GM12872 (cell line): ENCODE measurements at regions not wholly inside any gene's neighbourhood (a gene's known extent, or its start where the extent isn't known, plus 50 kb on each side); places are given as distances from the start of the nearest gene placed in this dataset.

Experiments used
- TF ChIP-seq, protein P1 (sequence below): IDR thresholded peaks from 3 replicates; pipeline ENCODE4 v1.5.1; 2011; ENCODE audit warnings: low read depth, mild to moderate bottlenecking, low read length, moderate library complexity; ENCODE audit not compliant: insufficient read depth

DNA sequence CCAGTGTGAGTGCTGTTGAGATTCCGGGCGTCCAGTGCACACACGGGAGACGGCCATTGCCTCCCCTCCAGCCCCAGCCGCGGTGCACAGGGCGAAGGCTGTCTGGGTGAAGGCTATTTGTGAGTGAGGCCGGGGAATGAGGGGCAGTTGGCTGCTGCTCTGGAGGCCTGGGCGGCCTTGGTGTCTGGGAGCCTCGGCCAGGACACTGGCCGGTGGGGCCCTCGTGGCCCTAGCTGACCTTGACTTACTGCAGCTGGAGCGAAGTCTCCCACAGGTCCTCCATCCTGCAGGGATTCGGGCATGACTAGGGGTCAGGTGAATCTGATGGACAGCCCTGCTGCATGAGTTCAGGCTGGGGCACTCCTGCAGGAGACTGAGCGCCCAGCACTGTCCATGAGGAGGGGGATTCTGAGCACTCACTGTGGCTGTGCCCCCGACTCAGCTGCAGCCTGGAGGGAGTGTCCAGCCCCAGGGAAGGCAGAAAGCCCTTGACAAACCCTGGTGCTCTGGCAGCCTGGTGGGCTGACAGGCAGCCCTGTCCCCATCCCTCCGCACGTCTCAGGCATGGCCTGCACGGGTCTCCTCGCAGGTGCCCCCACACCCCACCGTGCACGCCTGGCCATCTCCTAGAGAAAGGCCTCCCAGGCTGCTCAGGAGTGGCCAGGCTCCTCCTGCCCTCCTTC is 52.7 kb upstream of the FAM20C start:
- TF ChIP-seq, protein P1, sequence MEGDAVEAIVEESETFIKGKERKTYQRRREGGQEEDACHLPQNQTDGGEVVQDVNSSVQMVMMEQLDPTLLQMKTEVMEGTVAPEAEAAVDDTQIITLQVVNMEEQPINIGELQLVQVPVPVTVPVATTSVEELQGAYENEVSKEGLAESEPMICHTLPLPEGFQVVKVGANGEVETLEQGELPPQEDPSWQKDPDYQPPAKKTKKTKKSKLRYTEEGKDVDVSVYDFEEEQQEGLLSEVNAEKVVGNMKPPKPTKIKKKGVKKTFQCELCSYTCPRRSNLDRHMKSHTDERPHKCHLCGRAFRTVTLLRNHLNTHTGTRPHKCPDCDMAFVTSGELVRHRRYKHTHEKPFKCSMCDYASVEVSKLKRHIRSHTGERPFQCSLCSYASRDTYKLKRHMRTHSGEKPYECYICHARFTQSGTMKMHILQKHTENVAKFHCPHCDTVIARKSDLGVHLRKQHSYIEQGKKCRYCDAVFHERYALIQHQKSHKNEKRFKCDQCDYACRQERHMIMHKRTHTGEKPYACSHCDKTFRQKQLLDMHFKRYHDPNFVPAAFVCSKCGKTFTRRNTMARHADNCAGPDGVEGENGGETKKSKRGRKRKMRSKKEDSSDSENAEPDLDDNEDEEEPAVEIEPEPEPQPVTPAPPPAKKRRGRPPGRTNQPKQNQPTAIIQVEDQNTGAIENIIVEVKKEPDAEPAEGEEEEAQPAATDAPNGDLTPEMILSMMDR, result no peak

DNA sequence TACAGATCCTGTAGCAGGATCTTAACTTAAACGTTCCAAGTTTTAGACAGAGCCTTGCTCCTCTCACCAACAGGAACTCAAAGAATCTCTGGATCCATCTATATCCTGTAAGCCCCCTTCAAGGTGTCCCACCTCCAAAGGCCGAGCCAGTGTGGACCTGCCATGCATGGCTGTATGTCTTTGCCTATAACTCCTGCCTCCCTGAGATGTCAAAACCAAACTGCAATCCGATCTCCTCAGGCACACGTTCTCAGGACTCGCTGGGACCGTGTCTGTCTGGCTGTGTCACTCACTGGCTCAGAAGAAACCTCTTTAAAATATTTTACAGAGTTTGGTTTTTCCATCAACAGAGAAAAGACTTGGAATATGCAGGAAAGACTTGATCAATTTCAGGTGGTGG is 51.4 kb upstream of the FAM20C start:
- TF ChIP-seq, protein P1, result no peak

DNA sequence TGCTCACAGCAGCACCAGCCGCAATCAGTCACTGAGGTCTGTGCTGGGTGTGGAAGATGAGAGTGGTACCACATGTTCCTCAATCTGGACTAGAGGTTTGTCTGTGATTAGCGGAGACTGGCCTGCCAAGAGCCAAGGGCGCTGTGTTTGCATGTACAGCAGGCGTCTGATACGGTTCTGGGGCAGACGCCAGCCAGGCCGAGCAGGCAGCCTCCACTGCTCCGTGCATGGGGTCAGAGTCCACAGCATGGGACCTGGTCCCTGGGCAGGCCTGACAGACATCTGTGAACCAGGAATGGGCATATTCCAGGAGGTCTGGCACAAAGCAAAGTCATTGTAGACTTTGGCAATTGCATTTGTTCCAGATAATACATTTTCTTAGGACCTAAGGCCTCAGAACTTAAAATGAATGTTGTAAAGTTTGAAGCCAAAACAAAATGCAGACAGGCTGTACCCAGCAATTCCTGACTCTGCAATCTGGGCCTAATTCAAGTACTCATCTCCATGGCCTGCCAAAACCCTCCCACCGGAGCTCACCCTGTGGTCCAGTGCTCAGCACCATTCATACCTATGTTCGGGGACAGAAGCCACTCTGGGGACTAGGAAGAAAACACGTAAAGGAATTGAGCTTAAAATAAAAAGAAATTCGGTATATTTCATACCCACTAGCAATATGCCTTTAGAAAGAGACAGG is 50.0 kb upstream of the FAM20C start:
- TF ChIP-seq, protein P1, result no peak
